ENCODE measurements at regions not wholly inside any gene's neighbourhood (a gene's known extent, or its start where the extent isn't known, plus 50 kb on each side); places are given as distances from the start of the nearest gene placed in this dataset.

- no peak overlapping the region for H3K4ac ChIP-seq (replicated peaks; ENCODE audit: insufficient read length, low read depth, low read length)
- H3K4me1 ChIP-seq (replicated peaks in 1 of 4; ENCODE audit: control insufficient read depth in 3 of 4, insufficient read depth in 4 of 4, low read length in 3 of 4) = peaks cover 0 to 8% (median 2%) of the 10 kb centered on the region in 4 experiments; a peak in 4 of 7 replicates
- no peak for DNase-seq (ENCODE audit: low read depth in 1 of 2, low spot score in 2 of 2)
- H4K20me1 ChIP-seq (replicated peaks in 1 of 2; ENCODE audit: control insufficient read depth in 1 of 2, insufficient read depth in 2 of 2, low read length in 2 of 2) = no peaks in the 10 kb centered on the region
- no peak overlapping the region for H2AFZ ChIP-seq (ENCODE audit: low read length)
- H4K8ac ChIP-seq (ENCODE audit: extremely low read depth, insufficient read depth, low read length) = no peak overlapping the region
- H3K23me2 ChIP-seq (ENCODE audit: low read depth, low read length) = no peaks in the 10 kb centered on the region
- no peak overlapping the region for H2BK5ac ChIP-seq (ENCODE audit: low read depth, low read length)
- 92% methylated on average over 9 of the region's 9 CpGs; no CpG with 5 or more reads in 1 of the 2 experiments for WGBS, 2 experiments (ENCODE audit: extremely low coverage in 1 of 2, insufficient coverage in 1 of 2, insufficient read length in 1 of 2, insufficient replicate concordance in 2 of 2, low coverage in 1 of 2, low lambda C conversion rate in 2 of 2, missing lambda C conversion rate in 1 of 2)
- no peak overlapping the region for H3K14ac ChIP-seq (ENCODE audit: insufficient read length)
- H2AK5ac ChIP-seq (ENCODE audit: low read depth, low read length) = no peak overlapping the region
- no peak overlapping the region for H3K27ac ChIP-seq (ENCODE audit: low read depth, low read length)
- POLR2A ChIA-PET (ENCODE audit: partially characterized antibody) = no interaction called here
- CTCF ChIA-PET (ENCODE audit: partially characterized antibody) = interaction anchor here (0.9 to 1.7 kb wide), 3 partner anchors 17 to 66 kb away, joined by 3 to 10 read pairs (median 3); no protein-coding TSS in a partner anchor
- H4K91ac ChIP-seq (replicated peaks; ENCODE audit: insufficient read length, low read length) = no peak overlapping the region
- no peaks in the 10 kb centered on the region for H3K79me2 ChIP-seq (ENCODE audit: control insufficient read depth in 1 of 2, insufficient read depth in 2 of 2, low read length in 2 of 2)
- no peak overlapping the region for H3K23ac ChIP-seq (ENCODE audit: insufficient read length)
- H3K9ac ChIP-seq (replicated peaks in 1 of 4; ENCODE audit: extremely low read depth in 1 of 4, low read depth in 3 of 4, low read length in 3 of 4) = no peak overlapping the region
- peaks cover 0 to 2% (median 0%) of the 10 kb centered on the region in 4 experiments; a peak in 3 of 7 replicates for H3K27me3 ChIP-seq (replicated peaks in 1 of 4; ENCODE audit: control insufficient read depth in 3 of 4, extremely low read depth in 1 of 4, insufficient read depth in 3 of 4, low read length in 3 of 4)
- peak overlapping the region; percentile 40; the same call in 1 of the 2 replicates for H2BK15ac ChIP-seq (ENCODE audit: low read length)
- H3K9me3 ChIP-seq (ENCODE audit: insufficient read depth in 2 of 2, low read depth in 1 of 2, low read length in 1 of 2) = peaks cover 0 to 2% of the 10 kb centered on the region in 2 experiments; a peak in 1 of 4 replicates
- H2BK20ac ChIP-seq (ENCODE audit: low read length) = no peak overlapping the region
- no peaks in the 10 kb centered on the region for H3K79me1 ChIP-seq (ENCODE audit: low read depth, low read length)
- TF ChIP-seq MAX (IDR thresholded peaks at IDR 0.05) = no peak
- peak in 1 of 2 experiments; percentile 13; a peak in 1 of 3 replicates for TF ChIP-seq EP300 (IDR thresholded peaks at IDR 0.05; ENCODE audit: borderline replicate concordance in 1 of 2, low read depth in 2 of 2, low read length in 2 of 2)
- H2BK12ac ChIP-seq (ENCODE audit: low read depth, low read length) = no peak overlapping the region
- H3K36me3 ChIP-seq (ENCODE audit: control insufficient read depth in 2 of 4, insufficient read depth in 4 of 4, low read length in 3 of 4) = no peaks in the 10 kb centered on the region
- H2BK120ac ChIP-seq (replicated peaks; ENCODE audit: low read depth, low read length) = no peak overlapping the region
- H3K56ac ChIP-seq (replicated peaks; ENCODE audit: insufficient read length, low read depth, low read length) = no peak overlapping the region
- no peak overlapping the region for H3K4me2 ChIP-seq (ENCODE audit: insufficient read depth in 1 of 2, low read depth in 2 of 2, low read length in 2 of 2)
- H3K4me3 ChIP-seq (ENCODE audit: extremely low read depth in 1 of 4, insufficient read depth in 2 of 4, low read depth in 3 of 4, low read length in 4 of 4) = no peak overlapping the region
- no peak overlapping the region for H3K18ac ChIP-seq (ENCODE audit: extremely low read depth, low read length)
- FAIRE-seq = no peak
- H4K5ac ChIP-seq (ENCODE audit: insufficient read length, low read depth, low read length) = no peak overlapping the region
Observed at GRCh38 chr5:172545291-172545801, 91.0 kb upstream of the SH3PXD2B start.

Data from H1 (cell line).